ENCODE measurements at regions not wholly inside any gene's neighbourhood (a gene's known extent, or its start where the extent isn't known, plus 50 kb on each side); places are given as distances from the start of the nearest gene placed in this dataset.

GRCh38 chr2:220302756-220303155 is 675.3 kb downstream of the SLC4A3 start:
- TF ChIP-seq CTCF (conservative IDR thresholded peaks at IDR 0.05; ENCODE audit: low read depth, low read length): no peak
- no peak overlapping the region for H3K4me3 ChIP-seq (ENCODE audit: low read depth, low read length)
- peak; percentile 47 for DNase-seq (ENCODE audit: low read depth)

- DNase-seq (ENCODE audit: low read depth): no peak
- no peak for TF ChIP-seq CTCF (conservative IDR thresholded peaks at IDR 0.05; ENCODE audit: low read depth, low read length)
- no peak overlapping the region for H3K4me3 ChIP-seq (ENCODE audit: low read depth, low read length)
Measured at GRCh38 chr2:220309215-220309614, 681.8 kb downstream of the SLC4A3 start.

- no peak overlapping the region for H3K4me3 ChIP-seq (ENCODE audit: low read depth, low read length)
- DNase-seq (ENCODE audit: low read depth): peak; percentile 27
- TF ChIP-seq CTCF (conservative IDR thresholded peaks at IDR 0.05; ENCODE audit: low read depth, low read length): no peak
Measured at GRCh38 chr2:220310451-220310861, 683.0 kb downstream of the SLC4A3 start.

- no peak overlapping the region for H3K4me3 ChIP-seq (ENCODE audit: low read depth, low read length)
- no peak for DNase-seq (ENCODE audit: low read depth)
- TF ChIP-seq CTCF (conservative IDR thresholded peaks at IDR 0.05; ENCODE audit: low read depth, low read length): no peak
Measured at GRCh38 chr2:220315098-220315823, 687.8 kb downstream of the SLC4A3 start.

- TF ChIP-seq CTCF (conservative IDR thresholded peaks at IDR 0.05; ENCODE audit: low read depth, low read length): no peak
- H3K4me3 ChIP-seq (ENCODE audit: low read depth, low read length): no peak overlapping the region
Measured at GRCh38 chr2:220318037-220318436, 690.6 kb downstream of the SLC4A3 start.

GRCh38 chr2:220318508-220318907 is 691.1 kb downstream of the SLC4A3 start:
- H3K4me3 ChIP-seq (ENCODE audit: low read depth, low read length): no peak overlapping the region
- no peak for TF ChIP-seq CTCF (conservative IDR thresholded peaks at IDR 0.05; ENCODE audit: low read depth, low read length)
- no peak for DNase-seq (ENCODE audit: low read depth)

More at GRCh38 chr2:220318037-220318436, 690.6 kb downstream of the SLC4A3 start:
- no peak for DNase-seq (ENCODE audit: low read depth)

- no peak overlapping the region for H3K4me3 ChIP-seq (ENCODE audit: low read depth, low read length)
- DNase-seq (ENCODE audit: low read depth): peak; percentile 84
- no peak for TF ChIP-seq CTCF (conservative IDR thresholded peaks at IDR 0.05; ENCODE audit: low read depth, low read length)
Measured at GRCh38 chr2:220320326-220320725, 692.9 kb downstream of the SLC4A3 start.

Data from choroid plexus epithelial cell (primary cell).